Activated CD4-positive, alpha-beta T cell treated with anti-CD3 and anti-CD28 coated beads for 24 hours (primary cell): ENCODE measurements at regions not wholly inside any gene's neighbourhood (a gene's known extent, or its start where the extent isn't known, plus 50 kb on each side); places are given as distances from the start of the nearest gene placed in this dataset.

ENCODE experiments used
- DNase-seq, 2 donors: peaks; one replicate each; pipeline ENCODE4 v3.0.0-alpha.2; 2020; ENCODE audit warnings: low read depth in 2 of 2

GRCh38 chr1:18012686-18013085 is 94.9 kb upstream of the IGSF21 start:
- no peak for DNase-seq

GRCh38 chr1:18013216-18013615 is 94.4 kb upstream of the IGSF21 start:
- no peak for DNase-seq

DNA sequence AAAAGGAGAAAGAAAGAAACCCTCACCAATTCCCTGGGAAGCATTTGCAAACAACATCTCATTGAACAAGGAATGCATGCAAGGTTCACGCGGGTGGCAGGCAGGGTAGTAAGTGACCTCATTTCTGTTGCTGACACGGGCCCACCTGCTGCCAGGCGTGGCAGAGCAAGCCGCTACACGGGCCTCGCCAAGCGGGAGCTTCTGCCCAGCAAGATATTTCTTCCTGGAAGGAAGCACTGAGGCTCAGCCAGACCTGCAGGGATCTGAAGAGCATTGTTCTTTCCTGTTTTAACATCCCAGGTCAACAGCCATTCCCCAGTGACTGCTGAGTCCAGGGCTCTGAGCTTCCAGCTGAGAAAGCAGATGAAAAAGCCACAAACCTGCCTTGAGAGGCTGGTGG is 91.9 kb upstream of the IGSF21 start:
- DNase-seq = no peak

GRCh38 chr1:18018366-18018765 is 89.2 kb upstream of the IGSF21 start:
- DNase-seq = no peak

- DNase-seq = no peak
Observed at GRCh38 chr1:18020021-18020817, 87.4 kb upstream of the IGSF21 start.

DNA sequence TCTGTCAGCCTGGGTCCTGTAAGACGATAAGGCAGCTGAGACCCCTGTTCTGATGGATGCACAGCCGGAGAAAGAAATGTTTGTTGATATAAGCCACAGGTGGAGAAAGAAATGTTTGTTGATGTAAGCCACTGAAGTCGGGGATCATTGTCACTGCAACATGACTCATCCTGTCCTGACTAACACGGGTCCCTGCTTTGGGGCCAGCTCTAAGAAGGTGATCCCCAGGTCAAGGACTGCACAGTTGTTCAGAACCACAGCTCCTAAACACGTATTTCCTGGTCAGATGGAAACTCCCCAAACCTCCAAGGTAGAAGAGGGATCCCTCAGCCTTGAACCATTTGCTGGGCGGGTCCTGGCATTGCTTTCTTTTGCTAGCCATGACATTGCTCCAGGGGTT is 86.4 kb upstream of the IGSF21 start:
- no peak for DNase-seq

DNA sequence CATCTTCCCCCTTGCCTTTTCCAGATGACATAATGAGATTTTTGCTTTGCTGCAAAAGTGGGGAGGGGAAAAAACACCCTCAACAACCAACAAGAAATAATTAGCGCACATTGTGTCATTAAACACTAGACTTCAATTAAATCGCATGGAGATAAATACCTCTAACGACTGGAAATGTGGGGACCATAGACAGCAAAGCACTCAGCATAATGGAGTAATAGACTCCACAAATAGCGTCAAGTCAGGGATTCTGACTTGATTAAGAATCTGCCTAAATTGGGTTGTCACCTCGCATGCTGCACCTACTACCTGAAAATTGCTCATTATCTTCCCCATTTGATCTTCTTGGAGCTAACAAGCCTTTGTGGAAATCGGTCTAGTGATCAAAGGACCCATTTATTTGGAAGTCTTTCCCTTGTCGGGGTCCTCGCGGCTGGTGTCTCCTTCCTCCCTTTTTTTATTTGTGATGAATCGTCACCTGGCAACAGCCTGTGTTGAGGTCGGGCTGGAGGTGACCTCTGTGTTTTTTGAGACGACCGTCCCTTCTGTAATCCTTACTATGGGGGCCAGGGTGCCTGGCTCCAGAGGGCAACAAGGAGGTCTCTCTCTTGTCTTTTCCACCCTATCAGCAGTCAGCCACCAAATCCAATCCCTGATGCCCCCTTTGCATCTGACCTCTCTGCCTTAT is 75.3 kb upstream of the IGSF21 start:
- DNase-seq = no peak

GRCh38 chr1:18035145-18035544 is 72.5 kb upstream of the IGSF21 start:
- DNase-seq = no peak

GRCh38 chr1:18037651-18038050 is 69.9 kb upstream of the IGSF21 start:
- DNase-seq = no peak

- no peak for DNase-seq
Observed at GRCh38 chr1:18038051-18038450, 69.5 kb upstream of the IGSF21 start.

DNA sequence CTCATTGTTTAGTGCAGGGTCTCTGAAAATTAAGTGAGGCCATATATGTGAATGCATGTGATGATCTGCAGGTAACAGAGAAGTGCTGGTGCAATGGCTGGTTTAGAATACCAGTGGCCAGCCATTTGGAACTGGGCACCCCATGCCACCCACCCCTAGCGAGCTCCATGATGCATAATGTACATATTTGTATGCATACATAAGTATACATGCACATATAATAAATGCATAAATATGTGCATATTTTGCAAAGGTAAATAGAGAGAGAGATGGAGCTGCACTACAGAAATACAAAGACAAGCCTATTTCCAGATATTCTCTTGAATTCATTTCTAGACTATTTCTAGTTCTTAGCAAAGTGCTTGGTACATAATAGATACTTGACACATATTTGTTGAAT is 68.5 kb upstream of the IGSF21 start:
- DNase-seq = no peak

- DNase-seq = no peak
Observed at GRCh38 chr1:18041102-18041501, 66.5 kb upstream of the IGSF21 start.

- DNase-seq = no peak
Observed at GRCh38 chr1:18041685-18042355, 65.8 kb upstream of the IGSF21 start.

GRCh38 chr1:18043871-18044270 is 63.7 kb upstream of the IGSF21 start:
- DNase-seq = no peak

DNA sequence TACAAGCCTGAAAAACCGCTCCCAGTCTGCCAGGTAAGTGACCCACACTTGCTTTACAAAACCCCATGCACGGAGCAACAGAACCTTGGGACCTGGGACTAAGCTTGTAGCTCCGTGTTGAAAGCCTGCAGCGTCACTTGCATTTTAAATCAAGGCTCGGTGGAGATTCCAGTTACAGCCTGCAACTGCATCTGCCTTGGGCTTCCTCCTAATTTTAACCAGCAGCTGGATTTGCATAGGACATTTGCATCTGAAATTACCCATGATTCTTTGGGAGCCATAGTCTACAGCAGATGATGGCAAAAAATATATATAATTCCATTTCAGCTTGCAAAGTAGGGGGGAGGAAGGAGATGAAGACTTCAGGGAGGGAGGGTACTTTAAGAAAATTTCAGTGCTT is 62.4 kb upstream of the IGSF21 start:
- no peak for DNase-seq

- no peak for DNase-seq
Observed at GRCh38 chr1:18045621-18046020, 62.0 kb upstream of the IGSF21 start.

- no peak for DNase-seq
Observed at GRCh38 chr1:18047122-18047521, 60.5 kb upstream of the IGSF21 start.

DNA sequence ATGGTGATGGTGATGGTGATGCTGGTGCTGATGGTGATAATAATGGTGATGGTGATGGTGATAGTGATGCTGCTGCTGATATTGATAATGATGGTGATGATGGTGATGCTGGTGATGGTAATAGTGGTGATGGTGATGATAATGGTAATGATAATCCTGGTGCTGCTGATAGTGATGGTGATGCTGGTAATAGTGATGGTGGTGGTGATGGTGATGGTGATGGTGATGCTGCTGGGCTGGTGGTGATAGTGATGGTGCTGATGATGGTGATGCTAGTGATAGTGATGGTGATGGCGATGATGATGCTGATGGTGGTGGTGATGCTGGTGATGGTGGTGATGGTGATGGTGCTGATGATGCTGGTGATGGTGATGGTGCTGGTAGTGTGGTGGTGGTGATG is 58.4 kb upstream of the IGSF21 start:
- DNase-seq = no peak

GRCh38 chr1:18052671-18053070 is 54.9 kb upstream of the IGSF21 start:
- no peak for DNase-seq

- no peak for DNase-seq
Observed at GRCh38 chr1:18055156-18055555, 52.4 kb upstream of the IGSF21 start.

DNA sequence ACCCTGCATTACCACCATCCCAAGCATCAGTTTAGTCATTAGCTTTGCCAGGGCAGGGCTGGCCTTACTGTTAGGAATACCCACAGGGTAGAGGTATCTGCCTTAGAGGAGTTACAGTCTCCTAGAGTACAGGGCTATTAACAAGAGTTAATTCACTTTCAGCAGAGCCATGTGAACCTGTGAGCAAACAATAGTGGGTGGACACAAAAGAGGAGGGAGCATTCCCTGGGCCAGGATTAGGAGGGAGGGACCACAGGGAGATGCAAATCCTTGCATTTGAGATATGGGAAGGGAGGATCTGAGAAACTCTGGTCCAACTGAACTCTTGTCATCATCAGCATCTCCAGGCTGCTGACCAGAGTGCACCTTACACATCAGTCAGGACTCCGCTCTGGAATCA is 51.1 kb upstream of the IGSF21 start:
- DNase-seq = no peak

- no peak for DNase-seq
Observed at GRCh38 chr1:18057623-18058022, 50.0 kb upstream of the IGSF21 start.
